Suprapubic skin (tissue), 4 donors: ENCODE measurements at regions not wholly inside any gene's neighbourhood (a gene's known extent, or its start where the extent isn't known, plus 50 kb on each side); places are given as distances from the start of the nearest gene placed in this dataset.

Experiments used
- DNase-seq, 2 donors: peaks; one replicate each; pipeline ENCODE4 v3.0.0-alpha.2; 2019; ENCODE audit warnings: low spot score in 2 of 2
- H3K27ac ChIP-seq: fragments of 200-600 bp; sonication (generic); one replicate; pipeline ENCODE4 v1.5.1; 2019
- H3K27me3 ChIP-seq: fragments of 200-600 bp; sonication (generic); one replicate; pipeline ENCODE4 v1.5.1; 2019
- H3K36me3 ChIP-seq: fragments of 200-600 bp; sonication (generic); one replicate; pipeline ENCODE4 v1.5.1; 2019
- H3K4me1 ChIP-seq: fragments of 200-600 bp; sonication (generic); one replicate; pipeline ENCODE4 v1.5.1; 2019
- H3K4me3 ChIP-seq: fragments of 200-600 bp; sonication (generic); one replicate; pipeline ENCODE4 v1.5.1; 2019; ENCODE audit warnings: mild to moderate bottlenecking
- H3K9me3 ChIP-seq: fragments of 200-600 bp; sonication (generic); one replicate; pipeline ENCODE4 v1.5.1; 2019
- EP300 ChIP-seq: sonication (generic); formaldehyde crosslinking; IDR thresholded peaks from one replicate; pipeline ENCODE4 v1.6.1; 2017; ENCODE audit warnings: antibody characterized with exemption
- POLR2A ChIP-seq, 2 donors: fragments of 450-650 bp; IDR thresholded peaks; one replicate each; pipeline ENCODE4 v1.6.1; 2017; ENCODE audit warnings: antibody characterized with exemption in 2 of 2, mild to moderate bottlenecking in 2 of 2, moderate library complexity in 2 of 2
- POLR2AphosphoS5 ChIP-seq, 3 donors: sonication (generic); formaldehyde crosslinking; IDR thresholded peaks; one replicate each; pipeline ENCODE4 v1.6.1; 2017; ENCODE audit warnings: antibody characterized with exemption in 3 of 3
- WGBS: methylation state at CpG from one replicate; pipeline ENCODE4 v1.1.5; 2018; 5-methylcytosine and 5-hydroxymethylcytosine counted together
- TF ChIP-seq, protein P1 (sequence below), 2 donors: fragments of 200-600 bp in 1 of 2; fragments of 450-650 bp in 1 of 2; sonication (generic) in 1 of 2; IDR thresholded peaks; one replicate each; pipeline ENCODE4 v1.5.1; 2016 to 2019; ENCODE audit warnings: antibody characterized with exemption in 2 of 2, mild to moderate bottlenecking in 1 of 2, moderate library complexity in 1 of 2

DNA sequence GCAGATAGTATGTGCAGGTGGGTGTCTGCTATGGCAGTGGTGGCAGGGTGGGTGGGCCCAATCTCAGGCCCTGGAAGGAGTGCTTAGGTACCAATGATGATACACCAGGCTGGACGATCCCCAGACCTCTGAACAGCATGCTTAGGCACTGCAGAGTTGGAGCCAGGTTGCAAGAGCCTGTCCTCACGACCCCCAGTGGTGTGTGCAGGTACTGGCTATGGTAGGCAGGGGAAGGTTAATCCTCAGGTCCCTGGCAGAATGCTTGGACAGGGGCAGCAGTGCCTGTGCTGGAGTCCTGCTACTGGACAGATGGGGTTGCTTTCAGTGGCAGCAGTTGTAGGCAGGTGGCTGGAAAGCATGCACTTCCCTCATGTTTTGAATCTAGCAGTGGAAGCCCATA, 100.5 kb upstream of the NEK7 start:
- Histone ChIP-seq H3K27me3 (no peaks in the 10 kb centered on the region), H3K9me3 (no peaks in the 10 kb centered on the region), H3K4me1 (no peaks in the 10 kb centered on the region), H3K4me3 (no peak overlapping the region), H3K36me3 (no peaks in the 10 kb centered on the region), H3K27ac (no peak overlapping the region)
- 46% methylated on average over 2 of the region's 2 CpGs for WGBS
- TF ChIP-seq POLR2A (IDR thresholded peaks at IDR 0.05) (no peak), EP300 (no peak), POLR2AphosphoS5 (IDR thresholded peaks at IDR 0.05) (no peak)
- TF ChIP-seq, protein P1, sequence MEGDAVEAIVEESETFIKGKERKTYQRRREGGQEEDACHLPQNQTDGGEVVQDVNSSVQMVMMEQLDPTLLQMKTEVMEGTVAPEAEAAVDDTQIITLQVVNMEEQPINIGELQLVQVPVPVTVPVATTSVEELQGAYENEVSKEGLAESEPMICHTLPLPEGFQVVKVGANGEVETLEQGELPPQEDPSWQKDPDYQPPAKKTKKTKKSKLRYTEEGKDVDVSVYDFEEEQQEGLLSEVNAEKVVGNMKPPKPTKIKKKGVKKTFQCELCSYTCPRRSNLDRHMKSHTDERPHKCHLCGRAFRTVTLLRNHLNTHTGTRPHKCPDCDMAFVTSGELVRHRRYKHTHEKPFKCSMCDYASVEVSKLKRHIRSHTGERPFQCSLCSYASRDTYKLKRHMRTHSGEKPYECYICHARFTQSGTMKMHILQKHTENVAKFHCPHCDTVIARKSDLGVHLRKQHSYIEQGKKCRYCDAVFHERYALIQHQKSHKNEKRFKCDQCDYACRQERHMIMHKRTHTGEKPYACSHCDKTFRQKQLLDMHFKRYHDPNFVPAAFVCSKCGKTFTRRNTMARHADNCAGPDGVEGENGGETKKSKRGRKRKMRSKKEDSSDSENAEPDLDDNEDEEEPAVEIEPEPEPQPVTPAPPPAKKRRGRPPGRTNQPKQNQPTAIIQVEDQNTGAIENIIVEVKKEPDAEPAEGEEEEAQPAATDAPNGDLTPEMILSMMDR (IDR thresholded peaks at IDR 0.05), result no peak
- no peak for DNase-seq

DNA sequence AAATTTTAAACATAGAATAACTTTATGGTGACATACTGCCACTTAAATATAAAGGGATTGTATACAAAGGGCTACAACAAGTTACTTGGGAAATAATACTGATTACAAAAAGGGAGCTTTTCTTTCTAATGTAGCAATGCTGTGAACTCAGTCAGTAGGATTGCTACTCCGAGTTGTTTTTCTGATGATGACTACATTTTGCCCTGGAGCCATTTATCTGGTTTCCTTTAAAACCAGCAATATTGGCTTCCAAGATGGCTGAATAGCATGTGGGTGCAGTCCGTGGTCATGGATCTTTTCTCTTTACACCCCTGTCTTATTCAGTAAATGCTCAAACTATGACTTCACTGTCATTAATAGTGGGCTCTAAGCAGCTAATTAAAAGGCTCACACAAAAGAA, 92.6 kb upstream of the NEK7 start:
- Histone ChIP-seq H3K4me1 (no peaks in the 10 kb centered on the region), H3K27ac (no peak overlapping the region), H3K9me3 (no peaks in the 10 kb centered on the region), H3K4me3 (no peak overlapping the region), H3K27me3 (no peaks in the 10 kb centered on the region), H3K36me3 (no peaks in the 10 kb centered on the region)
- TF ChIP-seq POLR2AphosphoS5 (IDR thresholded peaks at IDR 0.05), result no peak
- TF ChIP-seq, protein P1 (IDR thresholded peaks at IDR 0.05), result no peak
- no peak for TF ChIP-seq POLR2A (IDR thresholded peaks at IDR 0.05)
- TF ChIP-seq EP300, result no peak
- no peak for DNase-seq
- WGBS, result 52% methylated on average over 2 of the region's 2 CpGs

DNA sequence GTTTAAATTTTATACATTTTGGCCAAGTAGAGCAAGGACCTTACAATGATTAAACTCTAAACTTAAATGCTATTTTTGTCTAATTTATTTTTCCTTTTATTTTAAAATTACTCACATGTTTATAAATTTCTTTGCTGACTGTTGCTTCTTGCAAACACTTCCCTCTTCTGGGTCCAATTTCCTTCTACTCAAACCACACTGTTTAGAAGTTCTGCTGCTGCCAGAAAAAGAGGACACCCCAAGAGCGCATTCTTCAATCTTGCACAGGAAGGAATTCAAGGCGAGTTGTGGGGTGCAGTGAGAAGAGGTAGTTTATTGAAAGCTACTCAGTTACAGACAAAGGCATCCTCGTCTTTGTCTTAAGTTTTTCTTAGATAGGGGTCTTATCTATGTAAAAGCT, 88.5 kb upstream of the NEK7 start:
- no peak for DNase-seq
- 56% methylated on average over 3 of the region's 3 CpGs for WGBS

DNA sequence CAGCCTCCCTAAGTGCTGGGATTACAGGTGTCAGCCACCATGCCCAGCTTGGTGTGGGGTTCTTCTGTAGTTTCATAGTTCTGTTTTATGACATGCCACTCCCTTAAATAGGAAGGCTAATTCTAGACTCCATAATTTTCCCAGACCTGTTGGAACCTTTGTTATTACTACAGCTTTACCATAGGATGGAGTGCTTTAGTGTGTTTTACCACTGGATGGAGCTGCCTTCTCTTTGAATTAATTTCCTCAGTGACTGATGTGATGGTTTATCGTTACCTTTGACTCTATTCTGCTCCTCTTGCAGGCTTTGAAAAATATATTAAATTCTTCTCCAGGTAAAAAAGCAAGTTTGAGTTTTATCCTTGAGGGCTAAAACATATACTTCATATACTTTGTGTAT, 84.6 kb upstream of the NEK7 start:
- no peak overlapping the region for H3K4me3 ChIP-seq
- 77% methylated on average over 1 of the region's 1 CpG for WGBS
- no peaks in the 10 kb centered on the region for H3K36me3 ChIP-seq
- H3K4me1 ChIP-seq, result no peaks in the 10 kb centered on the region
- TF ChIP-seq, protein P1 (IDR thresholded peaks at IDR 0.05), result no peak
- TF ChIP-seq EP300, result no peak
- no peak for TF ChIP-seq POLR2A (IDR thresholded peaks at IDR 0.05)
- no peak for TF ChIP-seq POLR2AphosphoS5 (IDR thresholded peaks at IDR 0.05)
- no peak for DNase-seq
- no peak overlapping the region for H3K27ac ChIP-seq
- no peaks in the 10 kb centered on the region for H3K9me3 ChIP-seq
- H3K27me3 ChIP-seq, result no peaks in the 10 kb centered on the region

More for the DNA sequence above, 88.5 kb upstream of the NEK7 start:
- Histone ChIP-seq H3K4me1 (no peaks in the 10 kb centered on the region), H3K27ac (no peak overlapping the region), H3K36me3 (no peaks in the 10 kb centered on the region), H3K27me3 (no peaks in the 10 kb centered on the region), H3K4me3 (no peak overlapping the region), H3K9me3 (no peaks in the 10 kb centered on the region)
- TF ChIP-seq POLR2A (IDR thresholded peaks at IDR 0.05) (no peak), EP300 (no peak)
- TF ChIP-seq, protein P1 (IDR thresholded peaks at IDR 0.05), result no peak

DNA sequence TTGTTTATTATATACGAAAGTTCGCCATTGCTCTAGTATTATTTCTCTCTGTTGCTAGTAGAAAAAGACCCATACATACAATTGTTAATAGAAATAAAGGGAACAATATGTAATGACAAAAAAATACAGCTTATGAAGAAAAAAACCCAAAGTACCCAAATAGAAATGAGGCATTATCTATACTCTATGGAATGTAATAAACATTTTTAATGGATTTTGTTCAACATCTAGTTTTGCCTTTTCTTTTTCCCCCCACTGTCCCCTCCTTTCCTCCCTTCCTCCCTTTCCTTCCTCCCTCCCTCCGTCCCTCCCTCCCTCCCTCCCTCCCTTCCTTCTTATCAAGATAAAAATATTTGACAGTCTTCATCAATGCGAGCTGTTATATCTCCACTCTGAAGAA, 81.5 kb upstream of the NEK7 start:
- TF ChIP-seq POLR2A (IDR thresholded peaks at IDR 0.05), result no peak
- no peak for TF ChIP-seq POLR2AphosphoS5 (IDR thresholded peaks at IDR 0.05)
- TF ChIP-seq EP300, result no peak
- TF ChIP-seq, protein P1 (IDR thresholded peaks at IDR 0.05), result no peak
- Histone ChIP-seq H3K27me3 (no peaks in the 10 kb centered on the region), H3K27ac (no peak overlapping the region), H3K9me3 (no peaks in the 10 kb centered on the region), H3K4me3 (no peak overlapping the region), H3K36me3 (no peaks in the 10 kb centered on the region), H3K4me1 (no peaks in the 10 kb centered on the region)
- WGBS, result 82% methylated on average over 4 of the region's 4 CpGs
- DNase-seq, result no peak
